HG03108 (cell line): ENCODE measurements at regions not wholly inside any gene's neighbourhood (a gene's known extent, or its start where the extent isn't known, plus 50 kb on each side); places are given as distances from the start of the nearest gene placed in this dataset.

Source experiments
- ATAC-seq: cut with Tn5 transposase; IDR thresholded peaks from one replicate; pipeline ENCODE4 v1.9.1; 2021; ENCODE audit warnings: moderate library complexity; ENCODE audit not compliant: unreplicated experiment

DNA sequence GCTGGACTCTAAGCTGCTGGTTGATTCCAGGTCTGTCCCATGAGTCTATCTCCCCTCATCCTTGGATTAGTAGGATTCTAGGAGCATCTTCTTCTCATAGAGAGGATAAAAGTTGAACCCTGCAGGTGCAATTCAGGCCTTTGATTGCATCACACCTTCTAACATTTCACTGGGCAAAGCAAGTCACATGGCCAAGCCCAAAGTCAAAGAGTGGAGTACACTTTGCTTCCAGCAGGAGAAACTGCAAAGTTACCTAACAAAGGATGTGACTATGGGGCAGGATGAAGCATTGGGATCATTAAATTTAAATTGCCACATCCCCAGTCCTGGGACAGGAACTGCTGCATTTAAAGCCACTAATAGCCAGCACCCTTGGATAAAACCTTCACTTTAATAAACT, 51.0 kb upstream of the EGFLAM start:
- no peak for ATAC-seq

DNA sequence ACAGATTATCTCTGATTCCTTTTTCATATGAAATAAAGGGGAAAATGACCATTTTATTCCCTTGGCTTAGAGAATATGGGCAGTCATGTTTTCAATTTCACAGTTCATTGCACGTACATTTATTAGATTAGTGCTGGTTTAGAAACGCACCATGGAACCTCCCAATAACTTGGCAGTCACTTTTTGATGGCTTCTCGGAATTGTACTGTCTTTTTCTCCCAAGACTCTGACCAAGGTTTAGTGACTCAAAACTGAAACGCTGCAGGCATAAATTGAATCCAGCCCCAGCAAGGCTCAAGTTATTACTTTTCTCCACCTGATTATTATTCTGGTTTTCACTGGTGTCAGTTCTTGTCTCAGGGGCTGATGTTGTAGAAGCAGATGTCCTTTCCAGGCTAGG, 55.6 kb upstream of the EGFLAM start:
- ATAC-seq, result no peak

GRCh38 chr5:38200872-38201557, 57.3 kb upstream of the EGFLAM start:
- ATAC-seq, result no peak

DNA sequence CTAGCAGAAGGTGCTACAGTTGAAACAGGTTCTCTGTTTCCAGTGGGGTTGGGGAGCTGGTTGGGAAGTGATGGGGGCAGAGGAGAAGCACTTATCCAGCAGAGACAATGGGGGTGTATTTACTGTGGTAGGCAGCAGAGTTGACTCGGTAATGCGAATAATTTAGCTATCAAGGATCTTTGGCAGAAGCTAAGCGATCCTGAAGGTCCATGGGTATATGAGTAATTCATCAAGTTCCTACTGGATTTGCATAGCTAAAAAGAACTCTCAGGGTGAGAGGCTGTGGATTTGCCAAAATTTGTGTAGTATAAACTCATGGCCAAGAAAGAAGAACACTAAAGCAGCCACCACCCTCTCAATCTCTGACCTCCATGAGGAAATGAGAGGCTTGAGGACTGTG, 61.2 kb upstream of the EGFLAM start:
- no peak for ATAC-seq

- peak; percentile 54 for ATAC-seq
Observed at GRCh38 chr5:38193015-38193581, 65.3 kb upstream of the EGFLAM start.

DNA sequence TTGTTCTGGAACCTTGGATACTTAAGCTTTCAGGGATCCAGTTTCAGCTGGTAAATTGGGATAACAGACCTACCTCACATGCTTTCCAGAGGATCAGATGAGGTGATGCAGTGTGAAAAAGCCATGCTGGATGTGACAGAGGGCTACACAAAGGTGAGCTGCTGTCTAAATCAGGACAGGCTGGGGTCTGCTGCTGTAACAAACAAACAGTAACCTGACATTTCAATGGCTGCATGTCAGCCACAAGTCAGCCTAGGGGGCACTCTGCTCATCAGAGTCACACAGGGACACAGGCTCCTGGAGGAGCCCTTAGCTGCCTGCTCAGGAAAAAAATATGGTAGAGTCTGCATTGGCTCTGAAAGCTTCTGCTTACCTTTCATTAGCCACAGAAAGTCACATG, 66.7 kb upstream of the EGFLAM start:
- ATAC-seq, result no peak

DNA sequence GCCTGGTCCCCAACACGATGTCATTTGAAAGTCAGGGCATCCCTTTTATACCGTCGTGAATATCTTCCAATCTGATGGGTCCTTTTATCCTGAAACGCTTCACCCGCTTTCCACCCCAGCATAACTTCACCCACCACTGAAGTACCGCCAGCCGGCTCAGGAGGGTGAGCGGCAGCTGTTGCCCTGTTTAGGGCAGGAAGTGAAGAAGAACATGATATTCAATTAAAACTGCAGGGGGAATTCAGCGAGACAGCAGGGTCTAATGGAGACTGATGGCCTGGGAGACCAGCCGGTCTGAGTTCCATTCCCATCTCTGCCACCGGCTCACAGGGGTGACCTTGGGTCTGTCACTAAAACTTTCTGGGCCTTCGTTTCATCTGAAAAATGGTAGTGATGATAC, 68.2 kb upstream of the EGFLAM start:
- ATAC-seq, result no peak

DNA sequence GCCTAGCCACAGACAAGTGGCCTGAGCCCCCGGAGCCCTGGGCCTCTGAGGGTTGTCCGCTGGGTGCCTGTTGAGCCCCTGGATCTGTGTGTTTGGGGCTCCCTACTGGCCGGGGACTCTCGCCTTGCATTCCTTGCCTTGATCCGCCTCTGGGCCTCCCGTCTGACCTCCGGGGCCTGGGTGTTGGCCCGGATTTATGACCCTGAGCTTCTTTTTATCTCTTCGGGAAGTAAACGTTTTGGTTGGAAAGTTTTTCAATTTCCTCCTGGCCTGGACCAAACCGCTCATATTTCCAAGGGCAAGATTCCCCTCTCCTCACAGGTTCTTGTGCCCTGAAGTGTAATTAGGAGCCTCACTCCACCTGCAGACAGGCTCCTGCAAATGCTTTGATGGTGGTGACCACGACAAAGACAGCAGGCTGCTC, 69.3 kb upstream of the EGFLAM start:
- no peak for ATAC-seq

DNA sequence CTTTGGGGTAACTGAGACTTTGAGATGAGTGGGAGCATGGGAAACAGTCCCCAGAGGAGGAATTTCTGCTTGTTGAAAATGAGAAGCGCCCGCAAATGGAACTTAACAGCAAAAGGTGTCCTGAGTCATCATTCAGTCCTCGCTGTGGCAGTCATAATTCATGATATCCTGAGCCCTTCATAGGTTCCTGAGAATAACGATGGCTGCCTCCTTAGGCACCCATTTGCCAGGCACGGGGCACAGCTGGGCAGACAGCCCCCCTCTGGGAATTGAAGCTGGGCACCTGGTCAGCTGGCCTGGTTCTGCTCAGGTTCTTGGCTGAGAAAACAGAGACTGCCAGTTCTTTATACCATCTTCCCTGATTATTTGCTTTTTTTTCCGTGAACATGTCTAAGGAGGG, 69.8 kb upstream of the EGFLAM start:
- no peak for ATAC-seq

DNA sequence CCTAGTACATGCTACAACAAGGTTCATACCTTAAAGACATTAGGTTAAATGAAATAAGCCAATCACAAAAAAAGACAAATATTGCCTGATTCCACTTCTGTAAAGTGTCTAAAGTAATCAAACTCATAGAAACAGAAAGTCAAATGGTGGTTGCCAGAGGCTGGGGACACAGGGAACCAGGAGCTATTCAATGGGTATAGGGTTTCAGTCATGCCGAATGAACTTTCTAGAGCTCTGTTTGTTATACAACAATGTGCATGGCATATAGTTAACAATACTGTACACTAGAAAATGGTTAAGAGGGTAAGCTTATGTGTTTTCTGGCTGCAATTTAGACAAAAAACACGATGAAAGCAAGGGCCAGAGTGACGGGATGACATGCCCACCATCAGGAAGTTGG, 70.8 kb upstream of the EGFLAM start:
- ATAC-seq, result no peak

DNA sequence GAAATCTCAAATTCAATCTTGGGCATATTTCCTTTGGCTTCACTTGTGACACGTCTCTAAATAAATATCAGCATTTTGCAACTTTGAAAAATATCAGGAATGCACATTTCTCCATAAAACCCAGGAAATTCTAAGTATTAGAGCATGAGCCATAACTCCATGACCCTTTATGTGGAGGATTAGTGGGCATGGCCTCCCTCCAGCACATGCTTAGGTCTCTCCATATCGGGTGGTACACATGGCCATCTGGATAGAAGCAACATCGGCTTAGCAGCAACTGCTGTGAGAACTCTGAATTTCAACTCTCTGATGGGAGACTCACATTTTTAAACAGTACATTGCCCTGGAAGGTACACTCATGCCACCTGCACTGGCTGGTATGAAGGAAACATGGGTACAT, 73.7 kb upstream of the EGFLAM start:
- ATAC-seq, result no peak

GRCh38 chr5:38182991-38183390, 75.4 kb upstream of the EGFLAM start:
- ATAC-seq, result no peak

- no peak for ATAC-seq
Observed at GRCh38 chr5:38168029-38168428, 90.3 kb upstream of the EGFLAM start.

GRCh38 chr5:38167562-38167996, 90.8 kb upstream of the EGFLAM start:
- ATAC-seq, result no peak

GRCh38 chr5:38166832-38167231, 91.5 kb upstream of the EGFLAM start:
- ATAC-seq, result no peak

GRCh38 chr5:38165435-38165834, 92.9 kb upstream of the EGFLAM start:
- no peak for ATAC-seq

- no peak for ATAC-seq
Observed at GRCh38 chr5:38164776-38165399, 93.5 kb upstream of the EGFLAM start.

DNA sequence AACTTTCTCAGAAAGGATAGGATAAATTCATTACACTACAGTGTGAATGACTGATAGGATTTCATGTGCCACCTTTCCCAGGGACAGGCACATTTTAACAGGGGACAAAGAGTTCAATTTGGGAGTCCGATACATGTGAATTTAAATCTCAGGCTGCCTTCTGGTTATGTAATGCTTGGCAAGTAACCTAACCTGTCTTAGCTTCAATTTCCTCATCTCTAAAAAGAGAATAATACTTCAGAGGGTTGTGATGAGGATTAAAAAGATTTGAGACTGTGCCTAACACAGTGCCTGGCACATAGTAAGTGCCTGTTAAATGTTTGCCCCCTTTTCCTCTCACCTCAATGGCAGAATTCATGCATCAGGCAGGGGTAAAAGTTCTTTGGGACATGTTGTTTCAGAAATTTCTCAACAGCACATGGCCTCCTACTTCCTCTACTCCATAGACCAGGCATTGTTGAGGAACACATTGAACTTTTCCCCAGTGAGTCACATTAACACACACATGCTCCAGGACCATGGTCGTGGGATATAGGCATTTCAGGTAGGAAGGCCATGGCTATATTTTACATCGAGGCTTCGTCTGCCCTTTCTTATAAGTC, 94.6 kb upstream of the EGFLAM start:
- no peak for ATAC-seq

GRCh38 chr5:38162625-38163024, 95.7 kb upstream of the EGFLAM start:
- no peak for ATAC-seq

DNA sequence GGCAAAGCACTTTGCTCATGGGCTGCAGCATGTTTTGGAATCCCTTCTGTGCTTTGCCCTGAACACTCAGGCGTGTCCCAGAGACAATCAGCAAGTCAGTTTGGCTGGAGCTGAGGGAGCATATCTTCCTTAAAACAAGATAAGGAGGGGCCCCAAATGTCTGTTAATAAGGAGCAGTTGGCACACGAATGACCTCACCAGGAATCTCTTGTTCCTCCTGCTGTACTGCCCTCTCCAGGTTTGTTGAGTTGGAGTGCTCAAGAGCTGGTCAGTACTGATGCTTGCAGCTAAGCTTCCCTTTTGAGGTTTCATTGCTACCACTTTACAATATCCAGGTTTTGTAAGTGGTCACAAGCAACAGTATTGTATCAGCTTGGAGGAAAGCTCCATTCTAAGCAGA, 101.3 kb upstream of the EGFLAM start:
- no peak for ATAC-seq

- no peak for ATAC-seq
Observed at GRCh38 chr5:38154615-38155204, 103.6 kb upstream of the EGFLAM start.

DNA sequence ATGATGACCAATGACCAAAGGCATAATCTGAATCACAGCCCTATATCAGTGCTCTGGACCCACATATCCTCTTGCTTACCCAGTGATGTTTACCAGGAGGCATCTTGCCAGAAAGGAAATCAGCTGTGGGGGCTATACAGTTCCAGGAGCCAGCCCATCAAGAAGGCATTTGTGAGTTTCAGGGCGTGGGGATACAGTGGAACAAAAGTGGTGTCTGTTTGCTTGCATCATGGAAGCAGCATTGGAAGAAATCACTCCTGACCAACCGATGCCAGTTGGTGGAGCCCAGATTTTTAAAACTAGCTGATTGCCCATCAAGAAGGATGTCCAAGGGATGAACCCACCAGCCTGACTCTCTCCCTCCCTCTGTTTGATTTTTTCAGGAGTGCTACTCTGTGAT, 106.5 kb upstream of the EGFLAM start:
- no peak for ATAC-seq
